CD4-positive, alpha-beta T cell treated with Interleukin-1 beta for 1 hour (primary cell): ENCODE measurements at regions not wholly inside any gene's neighbourhood (a gene's known extent, or its start where the extent isn't known, plus 50 kb on each side); places are given as distances from the start of the nearest gene placed in this dataset.
"Not testable (repeated sequence)": the region's sequence is repeated elsewhere in the genome, so short reads cannot be mapped to it uniquely, and the experiment has no call there.

Experiments used
- DNase-seq, 2 donors: peaks; one replicate each; pipeline ENCODE4 v3.0.0-alpha.2; 2020 to 2022

DNA sequence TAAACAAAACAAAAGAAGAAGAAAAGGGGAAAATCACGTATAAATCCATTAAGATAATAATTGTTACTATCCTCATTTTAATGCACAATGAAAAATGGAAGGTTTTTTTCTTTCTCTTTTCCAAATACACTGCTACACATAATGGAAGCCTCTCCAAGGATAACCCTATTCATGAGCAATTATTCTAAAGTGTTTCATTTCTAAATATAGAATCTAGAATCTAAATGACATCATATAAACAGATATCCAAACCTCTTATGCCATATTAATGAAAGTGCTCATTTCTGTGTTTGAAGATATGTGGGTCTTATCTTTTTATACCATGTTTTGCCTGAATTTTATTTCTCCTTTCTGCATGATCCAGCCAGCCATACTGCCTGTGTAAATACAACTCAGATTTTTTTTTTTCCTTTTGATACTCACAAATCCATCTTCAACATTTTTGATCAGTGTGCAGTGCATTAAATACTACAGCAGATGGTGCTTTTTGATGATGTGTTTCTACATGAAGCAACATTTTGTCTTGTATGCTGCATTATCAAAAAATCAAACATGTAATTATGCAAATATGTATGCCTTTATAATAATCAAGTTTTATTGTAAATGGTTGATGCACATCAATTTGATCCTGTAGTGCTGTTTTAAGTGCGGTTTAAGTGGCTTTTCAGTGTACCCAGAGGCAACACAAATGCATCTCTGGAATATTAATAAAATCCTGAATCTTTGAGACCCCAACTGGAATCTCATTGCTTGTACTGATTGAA, 625.6 kb upstream of the PTBP2 start:
- DNase-seq, result no peak

DNA sequence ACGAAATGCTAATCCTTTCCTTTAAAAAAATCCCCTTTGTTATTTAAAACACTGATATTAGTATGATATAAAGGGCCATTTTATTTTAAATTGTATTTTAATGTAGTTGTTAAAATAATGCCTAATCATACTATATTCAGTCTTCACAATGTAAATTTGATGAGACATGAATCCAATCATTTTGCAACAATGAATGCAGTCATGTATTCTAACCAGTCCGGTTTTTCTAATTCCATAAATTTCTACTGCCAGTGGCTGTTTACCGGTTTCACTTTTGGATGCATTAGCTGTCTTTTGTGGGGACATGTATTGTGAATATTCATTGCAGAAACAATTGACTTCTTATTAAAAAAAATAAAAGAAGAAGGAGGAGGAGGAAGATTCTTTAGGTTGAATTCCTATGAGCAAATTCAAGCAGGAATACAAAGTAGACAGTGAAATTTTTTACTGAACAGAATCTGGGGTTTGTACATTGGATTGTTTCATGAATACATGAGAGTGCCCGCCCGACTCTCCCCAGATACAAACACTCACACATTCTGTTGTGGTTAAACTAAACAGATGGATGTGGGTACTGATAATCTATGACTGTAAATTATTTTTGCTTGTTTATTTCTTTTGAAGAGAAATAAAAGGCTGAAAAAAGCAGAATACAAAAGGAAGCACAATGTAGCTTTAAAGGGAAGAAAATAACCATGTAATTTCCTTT, 624.8 kb upstream of the PTBP2 start:
- no peak for DNase-seq

GRCh38 chr1:96104506-96104905, 617.1 kb upstream of the PTBP2 start:
- no peak for DNase-seq

GRCh38 chr1:96104906-96105305, 616.7 kb upstream of the PTBP2 start:
- DNase-seq, result no peak

DNA sequence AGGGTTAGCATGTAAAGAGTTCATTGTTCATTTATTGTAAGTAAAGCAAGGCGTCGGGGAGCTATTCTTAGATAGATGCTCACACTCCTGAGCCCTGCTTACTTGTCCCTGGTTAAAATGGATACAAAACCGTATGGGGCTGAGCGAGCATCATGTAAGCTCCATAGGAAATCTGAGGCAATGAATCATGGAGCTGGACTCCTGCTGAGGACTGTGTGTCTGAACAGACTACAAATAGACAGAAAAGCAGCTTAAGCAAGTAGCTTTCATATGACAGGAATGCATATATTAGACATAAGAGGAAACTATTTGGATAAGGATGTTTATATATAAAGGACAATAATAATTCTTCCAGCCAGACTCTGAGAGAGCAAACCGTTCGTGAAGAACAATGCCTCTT, 604.9 kb upstream of the PTBP2 start:
- no peak for DNase-seq

DNA sequence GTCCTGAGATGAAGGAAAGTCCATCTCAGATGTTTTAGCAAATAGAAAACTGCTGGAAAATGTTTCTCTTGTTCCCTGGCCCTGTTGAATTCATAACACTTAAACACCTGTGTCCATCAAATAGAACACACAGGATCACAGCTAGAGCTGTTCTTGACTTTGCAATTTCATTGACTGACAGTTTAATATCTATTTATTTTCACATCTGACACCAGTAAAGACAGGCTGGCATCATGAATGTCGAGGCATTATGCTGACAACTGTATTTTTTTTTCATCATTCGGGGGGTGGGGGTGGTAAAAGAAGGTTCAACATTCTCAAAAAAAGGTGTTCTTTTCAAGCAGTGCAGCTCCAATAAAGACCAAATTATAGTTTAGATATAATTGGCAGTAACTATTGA, 591.2 kb upstream of the PTBP2 start:
- no peak for DNase-seq

DNA sequence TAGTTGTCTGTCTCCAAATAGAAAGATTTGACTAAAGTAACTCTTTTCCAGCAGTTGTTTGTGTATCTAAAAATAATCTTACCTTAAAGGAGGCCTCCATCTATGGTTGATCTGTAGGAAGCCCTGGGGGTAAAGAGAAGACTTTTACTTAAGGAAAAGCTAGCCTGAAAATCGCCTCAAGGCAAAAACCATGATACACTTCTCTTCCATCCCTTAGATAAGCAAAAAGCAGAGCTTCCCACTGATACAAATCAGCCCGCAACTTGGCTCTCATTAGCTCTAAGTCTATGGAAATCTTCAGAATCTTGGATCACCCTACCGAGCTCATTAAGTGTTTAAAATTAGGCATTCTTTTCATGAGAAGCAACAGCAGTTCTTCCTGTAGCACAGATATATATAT, 576.9 kb upstream of the PTBP2 start:
- DNase-seq, result no peak

GRCh38 chr1:96145492-96145891, 576.1 kb upstream of the PTBP2 start:
- no peak for DNase-seq

GRCh38 chr1:96152957-96153356, 568.6 kb upstream of the PTBP2 start:
- DNase-seq, result not testable (repeated sequence)

- DNase-seq, result no peak
Observed at GRCh38 chr1:96157101-96157500, 564.5 kb upstream of the PTBP2 start.

GRCh38 chr1:96159379-96159778, 562.2 kb upstream of the PTBP2 start:
- no peak for DNase-seq

DNA sequence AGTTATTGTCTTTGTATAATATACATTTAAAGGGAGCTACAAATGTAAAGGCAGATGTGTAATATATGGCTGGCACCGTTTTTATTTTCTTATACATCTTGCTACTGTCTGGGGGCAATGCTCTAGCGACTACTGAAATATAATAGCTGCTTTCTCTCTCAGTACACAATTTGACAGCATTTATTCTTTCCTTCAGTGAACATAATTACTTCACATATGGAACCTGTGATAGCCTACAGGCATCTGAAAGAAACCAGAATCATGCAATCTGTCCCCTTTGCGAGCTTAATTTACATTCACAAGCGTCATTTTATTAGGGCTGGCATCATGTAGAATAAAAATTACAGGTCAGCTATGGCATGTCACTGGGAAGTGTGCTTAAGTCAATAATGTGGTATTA, 557.5 kb upstream of the PTBP2 start:
- DNase-seq, result no peak

DNA sequence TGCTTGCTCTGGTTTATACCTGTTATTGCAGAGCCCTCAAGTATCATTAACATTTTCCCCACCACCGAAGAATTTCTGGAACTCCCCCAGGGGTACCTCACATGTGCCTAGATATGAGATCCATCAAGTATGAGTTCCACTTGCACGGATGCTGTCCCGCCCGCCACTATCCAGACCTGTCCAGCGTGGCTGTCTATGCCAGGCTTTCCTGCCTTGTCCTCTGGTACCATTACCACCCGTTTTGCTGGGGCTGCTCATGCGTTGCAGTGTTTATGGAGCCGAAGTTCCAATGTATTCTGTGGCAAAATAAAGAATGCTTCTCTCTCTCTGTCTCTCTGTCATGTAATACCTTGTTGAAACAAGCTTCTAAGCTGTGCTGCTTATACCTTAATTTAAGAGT, 543.5 kb upstream of the PTBP2 start:
- no peak for DNase-seq

DNA sequence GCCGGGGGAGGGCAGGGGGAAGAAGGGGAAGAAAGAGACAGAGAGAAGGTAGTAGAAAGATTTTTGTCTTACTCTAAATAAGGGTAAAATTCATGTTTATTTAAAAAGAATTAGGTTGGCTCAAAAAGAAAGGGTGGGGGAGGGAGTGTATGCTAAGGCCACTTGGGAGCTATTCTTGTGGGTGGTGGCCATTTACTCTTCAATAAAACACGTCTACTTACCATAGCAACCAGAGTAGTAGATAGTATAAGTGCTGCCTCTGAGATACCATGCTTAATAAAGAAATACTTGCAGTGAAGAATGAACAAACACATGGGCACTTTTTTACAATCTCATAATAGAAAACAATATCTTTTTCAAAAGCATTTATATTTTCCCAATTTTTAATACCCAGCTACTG, 538.1 kb upstream of the PTBP2 start:
- no peak for DNase-seq

DNA sequence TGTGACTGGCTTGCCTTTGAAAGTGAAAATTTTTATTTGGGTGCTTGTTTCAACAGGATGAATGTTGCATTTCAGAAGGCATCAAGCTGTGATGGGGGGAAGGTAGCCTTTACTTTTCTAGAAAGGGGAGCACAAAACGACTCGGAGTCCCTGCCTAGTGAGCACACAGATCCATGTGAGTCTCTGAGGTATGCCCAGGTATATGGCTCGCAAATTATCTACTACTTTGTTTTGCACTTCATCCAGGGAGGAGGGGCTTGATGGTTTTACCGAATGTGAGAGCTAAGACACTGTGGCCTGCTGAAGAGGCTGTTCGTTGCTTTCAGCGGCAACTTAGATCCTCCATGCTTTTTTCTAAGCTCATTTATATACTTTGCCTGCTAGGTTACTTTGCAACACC, 537.7 kb upstream of the PTBP2 start:
- no peak for DNase-seq

- DNase-seq, result no peak
Observed at GRCh38 chr1:96185181-96185580, 536.4 kb upstream of the PTBP2 start.

- DNase-seq, result no peak
Observed at GRCh38 chr1:96187020-96187419, 534.6 kb upstream of the PTBP2 start.

DNA sequence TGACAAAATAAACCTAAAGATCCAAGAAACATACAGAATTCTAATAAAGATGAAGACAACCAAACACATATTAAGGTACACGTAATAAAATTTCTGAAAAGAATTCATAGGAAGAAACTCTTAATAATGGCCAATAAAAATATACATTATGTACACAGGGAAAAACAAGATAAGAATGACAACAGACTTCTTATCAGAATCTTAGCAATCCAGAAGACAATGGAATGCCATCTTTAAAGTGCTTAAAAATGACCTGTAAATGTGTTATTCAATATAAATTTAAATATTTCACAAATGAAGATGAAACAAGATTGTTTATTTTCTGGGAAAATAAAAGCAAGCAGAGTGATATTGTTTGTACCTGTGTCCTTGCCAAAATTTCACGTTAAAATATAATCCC, 530.4 kb upstream of the PTBP2 start:
- no peak for DNase-seq

DNA sequence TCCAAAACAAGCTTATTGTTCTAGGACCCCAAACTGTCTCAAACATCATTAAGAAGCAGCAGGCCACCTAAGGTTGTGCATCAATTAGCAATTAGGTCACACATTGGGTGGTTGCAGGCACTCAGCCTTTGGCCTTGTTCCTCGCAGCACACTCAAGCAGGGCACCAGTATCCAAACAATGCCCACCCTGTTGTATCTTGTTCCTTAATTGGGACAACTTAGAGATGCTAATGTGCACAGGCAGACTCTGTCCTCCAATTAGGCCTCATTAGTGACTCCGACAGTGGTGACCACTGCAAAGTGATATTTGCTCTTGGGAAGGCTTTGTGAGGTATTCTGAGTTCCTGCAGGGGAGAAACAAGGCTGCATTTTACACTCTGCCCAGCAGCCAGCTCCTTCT, 515.1 kb upstream of the PTBP2 start:
- DNase-seq, result no peak

DNA sequence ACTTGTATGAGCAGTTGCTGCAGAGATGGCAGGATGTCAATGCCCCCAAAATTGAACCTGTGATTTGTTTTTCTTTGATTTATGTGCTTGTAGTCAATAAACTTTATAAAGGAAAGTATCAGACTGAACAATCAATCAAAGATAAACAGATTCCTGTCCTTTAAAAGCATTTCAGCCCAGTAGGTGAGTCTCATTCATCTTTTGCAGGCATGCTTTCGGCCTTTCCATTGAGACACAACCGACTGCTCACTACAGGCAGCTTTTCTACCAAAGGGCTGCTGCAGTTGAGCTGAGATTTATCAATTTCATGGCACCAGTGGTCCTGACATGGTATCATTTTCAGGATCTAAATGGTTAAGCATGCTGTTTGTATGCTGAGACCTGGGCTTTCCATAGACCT, 513.6 kb upstream of the PTBP2 start:
- no peak for DNase-seq

GRCh38 chr1:96208428-96208827, 513.2 kb upstream of the PTBP2 start:
- no peak for DNase-seq

DNA sequence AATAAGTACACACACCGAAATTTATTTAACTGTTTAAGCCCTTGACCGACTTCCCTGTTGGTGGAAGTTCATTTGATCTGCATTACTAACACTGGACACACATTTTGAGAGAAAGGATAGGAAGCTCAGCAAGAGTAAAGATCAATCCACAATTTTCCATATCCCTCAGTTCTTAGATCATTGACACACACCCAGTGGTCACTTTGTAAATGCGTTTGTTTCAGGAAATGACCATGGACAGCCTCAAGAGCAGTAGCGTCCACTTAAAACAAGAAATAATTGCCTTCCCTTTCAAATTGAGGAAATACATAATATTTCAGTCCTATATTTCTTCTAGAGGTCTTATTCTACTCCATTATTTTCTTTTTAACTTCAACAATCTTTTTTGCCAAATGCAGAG, 511.5 kb upstream of the PTBP2 start:
- DNase-seq, result no peak

GRCh38 chr1:96211202-96211601, 510.4 kb upstream of the PTBP2 start:
- DNase-seq, result no peak

GRCh38 chr1:96214982-96215381, 506.6 kb upstream of the PTBP2 start:
- no peak for DNase-seq

GRCh38 chr1:96220651-96221050, 500.9 kb upstream of the PTBP2 start:
- no peak for DNase-seq
